ENCODE measurements at regions not wholly inside any gene's neighbourhood (a gene's known extent, or its start where the extent isn't known, plus 50 kb on each side); places are given as distances from the start of the nearest gene placed in this dataset.

- no peak for TF ChIP-seq JUND (IDR thresholded peaks at IDR 0.05; ENCODE audit: low read depth)
- in situ Hi-C loops (cut with HindIII; ENCODE audit: low pct_unique_long_range_greater_than_20kb, low sequenced_read_pairs): no loop called here
- DNase-seq (ENCODE audit: low read depth in 1 of 2, low spot score in 1 of 2): no peak
Measured at GRCh38 chr17:77890771-77891170, 67.7 kb upstream of the TNRC6C start.

GRCh38 chr17:77891602-77892001 is 66.9 kb upstream of the TNRC6C start:
- TF ChIP-seq JUND (IDR thresholded peaks at IDR 0.05; ENCODE audit: low read depth): no peak
- no peak for DNase-seq (ENCODE audit: low read depth in 1 of 2, low spot score in 1 of 2)
- in situ Hi-C loops (cut with HindIII; ENCODE audit: low pct_unique_long_range_greater_than_20kb, low sequenced_read_pairs): no loop called here

- in situ Hi-C loops (cut with HindIII; ENCODE audit: low pct_unique_long_range_greater_than_20kb, low sequenced_read_pairs): no loop called here
- DNase-seq (ENCODE audit: low read depth in 1 of 2, low spot score in 1 of 2): no peak
- TF ChIP-seq JUND (IDR thresholded peaks at IDR 0.05; ENCODE audit: low read depth): no peak
Measured at GRCh38 chr17:77892031-77892430, 66.5 kb upstream of the TNRC6C start.

- DNase-seq (ENCODE audit: low read depth in 1 of 2, low spot score in 1 of 2): no peak
- TF ChIP-seq JUND (IDR thresholded peaks at IDR 0.05; ENCODE audit: low read depth): no peak
- in situ Hi-C loops (cut with HindIII; ENCODE audit: low pct_unique_long_range_greater_than_20kb, low sequenced_read_pairs): no loop called here
Measured at GRCh38 chr17:77892469-77893143, 65.9 kb upstream of the TNRC6C start.

GRCh38 chr17:77893144-77894044 is 65.1 kb upstream of the TNRC6C start:
- in situ Hi-C loops (cut with HindIII; ENCODE audit: low pct_unique_long_range_greater_than_20kb, low sequenced_read_pairs): no loop called here
- DNase-seq (ENCODE audit: low read depth in 1 of 2, low spot score in 1 of 2): no peak
- no peak for TF ChIP-seq JUND (IDR thresholded peaks at IDR 0.05; ENCODE audit: low read depth)

- TF ChIP-seq JUND (IDR thresholded peaks at IDR 0.05; ENCODE audit: low read depth): no peak
- DNase-seq (ENCODE audit: low read depth in 1 of 2, low spot score in 1 of 2): no peak
- in situ Hi-C loops (cut with HindIII; ENCODE audit: low pct_unique_long_range_greater_than_20kb, low sequenced_read_pairs): no loop called here
Measured at GRCh38 chr17:77894126-77894956, 64.2 kb upstream of the TNRC6C start.

- in situ Hi-C loops (cut with HindIII; ENCODE audit: low pct_unique_long_range_greater_than_20kb, low sequenced_read_pairs): no loop called here
- TF ChIP-seq JUND (IDR thresholded peaks at IDR 0.05; ENCODE audit: low read depth): no peak
- DNase-seq (ENCODE audit: low read depth in 1 of 2, low spot score in 1 of 2): no peak
Measured at GRCh38 chr17:77897741-77898301, 60.7 kb upstream of the TNRC6C start.

GRCh38 chr17:77898521-77899434 is 59.7 kb upstream of the TNRC6C start:
- in situ Hi-C loops (cut with HindIII; ENCODE audit: low pct_unique_long_range_greater_than_20kb, low sequenced_read_pairs): no loop called here
- no peak for DNase-seq (ENCODE audit: low read depth in 1 of 2, low spot score in 1 of 2)

GRCh38 chr17:77899498-77899897 is 59.0 kb upstream of the TNRC6C start:
- DNase-seq (ENCODE audit: low read depth in 1 of 2, low spot score in 1 of 2): no peak
- in situ Hi-C loops (cut with HindIII; ENCODE audit: low pct_unique_long_range_greater_than_20kb, low sequenced_read_pairs): no loop called here

More at GRCh38 chr17:77898521-77899434, 59.7 kb upstream of the TNRC6C start:
- no peak for TF ChIP-seq JUND (IDR thresholded peaks at IDR 0.05; ENCODE audit: low read depth)

GRCh38 chr17:77901481-77901880 is 57.0 kb upstream of the TNRC6C start:
- in situ Hi-C loops (cut with HindIII; ENCODE audit: low pct_unique_long_range_greater_than_20kb, low sequenced_read_pairs): no loop called here
- no peak for TF ChIP-seq JUND (IDR thresholded peaks at IDR 0.05; ENCODE audit: low read depth)
- no peak for DNase-seq (ENCODE audit: low read depth in 1 of 2, low spot score in 1 of 2)

More at GRCh38 chr17:77899498-77899897, 59.0 kb upstream of the TNRC6C start:
- TF ChIP-seq JUND (IDR thresholded peaks at IDR 0.05; ENCODE audit: low read depth): no peak

- in situ Hi-C loops (cut with HindIII; ENCODE audit: low pct_unique_long_range_greater_than_20kb, low sequenced_read_pairs): no loop called here
- no peak for TF ChIP-seq JUND (IDR thresholded peaks at IDR 0.05; ENCODE audit: low read depth)
- no peak for DNase-seq (ENCODE audit: low read depth in 1 of 2, low spot score in 1 of 2)
Measured at GRCh38 chr17:77905266-77905665, 53.2 kb upstream of the TNRC6C start.

Data from T47D (cell line).